ENCODE measurements at regions not wholly inside any gene's neighbourhood (a gene's known extent, or its start where the extent isn't known, plus 50 kb on each side); places are given as distances from the start of the nearest gene placed in this dataset.
"Not testable (repeated sequence)": the region's sequence is repeated elsewhere in the genome, so short reads cannot be mapped to it uniquely, and the experiment has no call there.

DNA sequence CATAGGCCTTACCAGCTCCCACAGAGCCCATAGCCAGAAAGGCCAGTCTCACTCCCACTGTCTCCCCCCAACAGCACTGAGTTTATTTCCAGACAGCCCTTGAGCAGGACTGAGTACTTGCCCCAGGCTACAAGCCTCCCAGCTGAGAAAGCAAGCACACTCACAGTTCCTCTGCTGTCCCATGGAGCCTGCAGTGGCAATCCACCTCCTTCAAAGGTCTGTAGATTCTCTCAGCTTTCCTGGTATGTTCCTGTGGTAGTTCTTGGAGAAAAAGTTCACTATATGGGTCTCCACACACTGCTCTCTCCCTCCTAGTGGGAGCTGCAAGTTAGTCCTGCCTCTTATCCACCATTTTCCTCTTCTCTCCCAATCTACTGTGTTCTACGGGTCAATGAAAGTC is 728.7 kb downstream of the DIAPH3 start:
- DNase-seq (ENCODE audit: insufficient read length, low spot score) (no peak), FAIRE-seq (no peak)
- TF ChIP-seq, protein P1, sequence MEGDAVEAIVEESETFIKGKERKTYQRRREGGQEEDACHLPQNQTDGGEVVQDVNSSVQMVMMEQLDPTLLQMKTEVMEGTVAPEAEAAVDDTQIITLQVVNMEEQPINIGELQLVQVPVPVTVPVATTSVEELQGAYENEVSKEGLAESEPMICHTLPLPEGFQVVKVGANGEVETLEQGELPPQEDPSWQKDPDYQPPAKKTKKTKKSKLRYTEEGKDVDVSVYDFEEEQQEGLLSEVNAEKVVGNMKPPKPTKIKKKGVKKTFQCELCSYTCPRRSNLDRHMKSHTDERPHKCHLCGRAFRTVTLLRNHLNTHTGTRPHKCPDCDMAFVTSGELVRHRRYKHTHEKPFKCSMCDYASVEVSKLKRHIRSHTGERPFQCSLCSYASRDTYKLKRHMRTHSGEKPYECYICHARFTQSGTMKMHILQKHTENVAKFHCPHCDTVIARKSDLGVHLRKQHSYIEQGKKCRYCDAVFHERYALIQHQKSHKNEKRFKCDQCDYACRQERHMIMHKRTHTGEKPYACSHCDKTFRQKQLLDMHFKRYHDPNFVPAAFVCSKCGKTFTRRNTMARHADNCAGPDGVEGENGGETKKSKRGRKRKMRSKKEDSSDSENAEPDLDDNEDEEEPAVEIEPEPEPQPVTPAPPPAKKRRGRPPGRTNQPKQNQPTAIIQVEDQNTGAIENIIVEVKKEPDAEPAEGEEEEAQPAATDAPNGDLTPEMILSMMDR (IDR thresholded peaks at IDR 0.05; ENCODE audit: insufficient read depth, missing control alignments), result no peak

DNA sequence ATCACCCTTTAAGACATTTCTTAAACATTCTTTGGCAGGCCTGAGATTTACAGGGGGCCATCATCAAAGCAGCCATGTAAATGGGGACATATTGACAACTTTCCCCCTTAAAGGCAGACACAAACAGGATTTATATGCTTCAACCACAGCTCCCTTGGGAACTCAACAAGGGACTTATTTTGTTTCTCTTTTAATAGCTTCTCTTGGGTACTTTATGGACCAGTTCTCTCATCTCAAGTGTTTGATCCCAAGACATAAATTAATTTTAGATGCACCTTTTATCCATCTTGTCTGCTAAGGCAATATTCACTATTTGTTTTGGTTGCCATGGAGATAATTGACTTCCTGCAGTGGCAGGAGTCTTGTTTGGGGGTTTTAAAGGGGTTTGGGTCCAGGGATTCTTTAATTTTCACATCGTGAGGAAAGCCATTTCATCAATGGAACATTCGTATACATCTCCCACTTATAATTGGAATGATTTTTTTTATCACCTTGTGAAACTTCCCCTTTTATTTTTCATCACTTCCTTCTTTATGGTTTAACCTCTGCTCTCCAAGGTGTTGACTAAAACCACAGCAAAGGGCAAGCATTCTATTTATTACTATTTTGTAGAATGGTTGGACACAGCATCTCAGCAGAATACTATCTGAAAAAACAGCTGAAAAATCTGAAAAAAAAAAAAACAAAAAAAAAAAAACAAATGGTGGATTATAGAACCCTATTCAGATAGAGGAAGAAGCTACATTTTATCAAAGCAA is 726.0 kb downstream of the DIAPH3 start:
- FAIRE-seq, result no peak
- DNase-seq (ENCODE audit: insufficient read length, low spot score), result no peak

DNA sequence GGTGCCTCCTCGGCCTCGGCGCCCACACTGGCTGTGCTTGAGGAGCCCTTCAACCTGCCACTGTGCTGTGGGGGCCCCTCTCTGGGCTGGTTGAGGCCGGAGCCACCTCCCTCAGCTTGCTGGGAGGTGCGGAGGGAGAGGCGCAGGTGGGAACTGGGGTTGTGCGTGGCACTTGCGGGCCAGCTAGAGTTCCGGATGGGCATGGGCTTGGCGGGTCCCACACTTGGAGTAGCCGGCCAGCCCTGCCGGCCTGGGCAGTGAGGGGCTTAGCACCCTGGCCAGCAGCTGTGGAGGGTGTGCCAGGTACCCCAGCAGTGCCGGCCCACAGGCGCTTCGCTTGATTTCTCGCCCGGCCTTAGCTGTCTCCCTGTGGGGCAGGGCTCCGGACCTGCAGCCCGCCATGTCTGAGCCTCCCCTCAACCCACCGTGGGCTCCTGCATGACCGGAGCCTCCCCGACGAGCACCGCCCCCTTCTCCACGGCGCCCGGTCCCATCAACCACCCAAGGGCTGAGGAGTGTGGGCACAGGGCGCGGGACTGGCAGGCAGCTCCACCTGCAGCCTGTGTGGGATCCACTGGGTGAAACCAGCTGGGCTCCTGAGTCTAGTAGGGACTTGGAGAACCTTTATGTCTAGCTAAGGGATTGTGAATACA is 723.8 kb downstream of the DIAPH3 start:
- FAIRE-seq (no peak), DNase-seq (ENCODE audit: insufficient read length, low spot score) (no peak)
- TF ChIP-seq, protein P1 (IDR thresholded peaks at IDR 0.05; ENCODE audit: insufficient read depth, missing control alignments), result no peak

More for the DNA sequence above, 726.0 kb downstream of the DIAPH3 start:
- TF ChIP-seq, protein P1 (IDR thresholded peaks at IDR 0.05; ENCODE audit: insufficient read depth, missing control alignments), result no peak

DNA sequence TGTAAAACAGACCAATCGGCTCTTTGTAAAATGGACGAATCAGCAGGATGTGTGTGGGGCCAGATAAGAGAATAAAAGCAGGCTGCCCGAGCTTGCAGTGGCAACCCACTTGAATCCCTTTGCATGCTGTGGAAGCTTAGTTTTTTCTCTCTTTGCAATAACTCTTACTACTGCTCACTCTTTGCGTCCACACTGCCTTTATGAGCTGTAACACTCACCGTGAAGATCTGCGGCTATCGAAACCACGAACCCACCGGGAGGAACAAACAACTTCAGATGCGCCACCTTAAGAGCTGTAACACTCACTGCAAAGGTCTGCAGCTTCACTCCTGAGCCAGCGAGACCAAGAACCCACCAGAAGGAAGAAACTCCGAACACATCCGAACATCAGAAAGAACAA is 722.7 kb downstream of the DIAPH3 start:
- not testable (repeated sequence) for DNase-seq (ENCODE audit: insufficient read length, low spot score); FAIRE-seq

DNA sequence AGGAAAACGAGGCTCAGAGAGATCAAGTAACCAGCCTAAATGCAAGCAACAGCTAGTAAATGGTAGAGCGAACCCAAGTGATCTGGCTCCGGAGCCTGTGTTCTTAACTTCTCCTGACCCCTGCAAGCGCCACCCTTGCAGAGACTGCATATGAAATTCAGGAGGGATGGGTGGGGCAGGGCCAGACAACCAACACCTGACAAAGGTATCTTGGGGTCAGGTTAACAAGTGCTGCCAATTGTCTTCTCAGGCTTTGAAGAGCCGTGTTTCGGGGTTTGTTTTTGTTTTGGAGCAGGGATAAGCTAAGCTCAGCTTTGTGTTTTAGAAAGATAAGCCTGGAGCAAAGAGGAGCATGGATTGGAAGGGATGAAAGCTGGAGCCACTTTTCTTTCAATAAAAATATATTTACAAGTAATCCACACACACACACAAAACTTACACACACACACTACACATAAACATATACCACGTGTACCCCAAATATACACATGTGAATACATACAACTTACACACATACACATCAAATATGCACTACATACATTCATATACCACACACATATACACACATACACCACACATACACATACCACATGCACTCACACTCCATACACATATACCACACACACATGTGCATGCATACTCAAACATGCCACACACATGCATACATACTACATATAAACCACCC is 722.0 kb downstream of the DIAPH3 start:
- TF ChIP-seq, protein P1 (IDR thresholded peaks at IDR 0.05; ENCODE audit: insufficient read depth, missing control alignments), result no peak
- DNase-seq (ENCODE audit: insufficient read length, low spot score) (no peak), FAIRE-seq (peak; percentile 46)

DNA sequence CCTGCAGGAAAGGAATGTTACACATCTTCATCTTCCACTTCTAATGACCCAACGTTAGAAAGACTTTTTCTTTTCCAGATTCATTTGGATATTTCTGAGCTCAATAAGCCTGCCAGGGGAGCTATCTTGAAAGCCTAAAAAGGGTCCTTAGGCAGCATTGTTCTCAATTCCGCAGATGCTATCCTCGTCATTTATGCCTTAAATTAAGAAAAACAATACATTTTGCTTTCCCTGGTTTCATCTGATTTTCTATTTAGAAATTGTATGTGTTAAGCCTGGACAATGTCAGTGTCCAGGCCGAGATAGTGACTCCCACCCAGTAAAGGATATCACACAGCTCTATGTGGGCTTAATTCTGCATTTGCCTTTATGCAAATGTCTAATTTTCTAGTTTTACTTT is 721.3 kb downstream of the DIAPH3 start:
- TF ChIP-seq, protein P1 (IDR thresholded peaks at IDR 0.05; ENCODE audit: insufficient read depth, missing control alignments), result no peak
- no peak for FAIRE-seq
- no peak for DNase-seq (ENCODE audit: insufficient read length, low spot score)

DNA sequence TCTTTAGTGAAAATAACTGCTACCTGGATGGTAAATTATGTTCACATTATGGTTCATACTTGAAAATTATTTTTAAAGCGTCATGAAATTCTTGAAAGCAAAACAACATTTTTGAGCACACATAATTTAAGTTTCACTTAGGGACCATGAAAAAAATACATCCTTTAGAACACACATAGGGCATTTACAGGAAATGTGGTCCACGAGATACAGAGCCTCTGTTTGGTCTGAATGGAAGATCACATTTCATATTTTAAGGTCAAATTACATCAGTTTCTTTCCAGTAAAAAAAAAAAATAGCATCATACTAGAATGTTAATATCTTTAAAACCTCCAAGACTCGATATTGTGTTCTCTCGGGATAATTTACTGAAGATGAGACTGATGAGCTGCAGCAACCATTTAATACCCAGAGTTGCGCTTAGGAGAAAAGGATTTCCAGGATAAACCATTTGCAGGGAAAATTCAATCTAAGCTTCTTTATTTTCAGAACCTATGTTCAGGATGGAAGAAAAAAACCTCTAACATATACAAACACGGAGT is 720.7 kb downstream of the DIAPH3 start:
- FAIRE-seq, result no peak
- TF ChIP-seq, protein P1 (IDR thresholded peaks at IDR 0.05; ENCODE audit: insufficient read depth, missing control alignments), result no peak
- DNase-seq (ENCODE audit: insufficient read length, low spot score), result no peak
